CD4-positive, alpha-beta memory T cell (primary cell): ENCODE measurements at regions not wholly inside any gene's neighbourhood (a gene's known extent, or its start where the extent isn't known, plus 50 kb on each side); places are given as distances from the start of the nearest gene placed in this dataset.
"Not testable (repeated sequence)": the region's sequence is repeated elsewhere in the genome, so short reads cannot be mapped to it uniquely, and the experiment has no call there.

ENCODE experiments used
- CTCF ChIA-PET: fragments of 350-600 bp; sonication (Branson Sonifier 250); formaldehyde crosslinking; loops from one replicate; lab custom pipeline; 2021; ENCODE audit warnings: inconsistent platforms; ENCODE audit not compliant: partially characterized antibody; lab: Charles Lee
- POLR2A ChIA-PET: fragments of 350-600 bp; sonication (Branson Sonifier 250); formaldehyde crosslinking; loops from one replicate; lab custom pipeline; 2021; ENCODE audit not compliant: partially characterized antibody; lab: Charles Lee
- DNase-seq, 5 donors: peaks; one replicate each; pipeline versions ENCODE4 v3.0.0 to v3.0.0-alpha.2; 2020 to 2022; ENCODE audit warnings: mixed read lengths in 1 of 5
- H3K27ac ChIP-seq: one replicate; pipeline ENCODE4 v1.7.0; 2013; ENCODE audit warnings: low read depth, low read length
- H3K27me3 ChIP-seq: 2 replicates; pipeline ENCODE4 v1.7.0; 2013; ENCODE audit warnings: mild to moderate bottlenecking, low read length, moderate library complexity; ENCODE audit not compliant: insufficient read depth
- H3K36me3 ChIP-seq: 2 replicates; pipeline ENCODE4 v1.7.0; 2013; ENCODE audit warnings: mild to moderate bottlenecking, low read length, moderate library complexity; ENCODE audit not compliant: insufficient read depth
- H3K4me1 ChIP-seq: 2 replicates; pipeline ENCODE4 v1.7.0; 2013; ENCODE audit warnings: mild to moderate bottlenecking, low read length, moderate library complexity; ENCODE audit not compliant: insufficient read depth
- H3K4me3 ChIP-seq, 2 donors: one replicate each; pipeline ENCODE4 v1.7.0; 2013; ENCODE audit warnings: low read length in 2 of 2, mild to moderate bottlenecking in 1 of 2
- H3K9me3 ChIP-seq, 2 donors: one replicate each; pipeline ENCODE4 v1.7.0; 2013; ENCODE audit warnings: low read length in 2 of 2, control low read depth in 1 of 2; ENCODE audit not compliant: control insufficient read depth in 1 of 2
- H3K27ac Mint-ChIP-seq, 7 donors: one replicate each; pipeline ENCODE4 v1.8.0; 2020 to 2021; ENCODE audit warnings: mixed read lengths in 7 of 7, mild to moderate bottlenecking in 6 of 7, inconsistent platforms in 3 of 7, moderate library complexity in 3 of 7
- H3K27me3 Mint-ChIP-seq, 2 donors: one replicate each; pipeline ENCODE4 v1.8.0; 2020 to 2021; ENCODE audit warnings: mixed read lengths in 2 of 2
- H3K36me3 Mint-ChIP-seq, 2 donors: one replicate each; pipeline ENCODE4 v1.8.0; 2020 to 2021; ENCODE audit warnings: mixed read lengths in 2 of 2, inconsistent platforms in 1 of 2, mild to moderate bottlenecking in 1 of 2
- H3K4me1 Mint-ChIP-seq, 4 donors: one replicate each; pipeline ENCODE4 v1.8.0; 2020 to 2021; ENCODE audit warnings: mixed read lengths in 4 of 4, mild to moderate bottlenecking in 1 of 4
- H3K4me3 Mint-ChIP-seq, 8 donors: one replicate each; pipeline ENCODE4 v1.8.0; 2020 to 2021; ENCODE audit warnings: mixed read lengths in 8 of 8, mild to moderate bottlenecking in 7 of 8, moderate library complexity in 6 of 8, inconsistent platforms in 3 of 8
- H3K9me3 Mint-ChIP-seq, 8 donors: one replicate each; pipeline ENCODE4 v1.8.0; 2020 to 2021; ENCODE audit warnings: mixed read lengths in 8 of 8, mild to moderate bottlenecking in 5 of 8, inconsistent platforms in 3 of 8, moderate library complexity in 1 of 8
- intact Hi-C: fragments of 100-400 bp; cut with micrococcal nuclease; formaldehyde crosslinking; loops from one replicate; pipeline ENCODE4 v1.15.1; 2023

DNA sequence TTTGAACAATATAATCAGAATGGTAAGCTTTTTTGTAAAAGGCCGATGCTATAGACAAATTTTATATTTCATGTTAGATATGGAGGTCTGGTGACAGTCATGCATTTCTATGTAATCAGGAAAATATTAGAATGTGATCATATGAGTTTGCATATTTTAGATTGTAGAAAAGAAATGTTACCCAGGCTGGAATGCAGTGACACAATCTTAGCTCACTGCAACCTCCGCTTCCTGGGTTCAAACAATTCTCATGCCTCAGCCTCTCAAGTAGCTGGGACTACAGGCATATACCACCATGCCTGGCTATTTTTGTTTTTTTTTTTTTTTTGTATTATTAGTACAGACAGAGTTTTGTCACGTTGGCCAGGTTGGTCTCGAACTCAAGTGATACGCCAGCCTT is 152.0 kb downstream of the LMLN start:
- H3K4me3 ChIP-seq, result no peak overlapping the region
- H3K36me3 ChIP-seq, result no peaks in the 10 kb centered on the region
- Mint-ChIP-seq H3K4me1 (peaks cover 4 to 8% (median 8%) of the 10 kb centered on the region in 4 donors), H3K9me3 (peaks cover 2 to 49% (median 36%) of the 10 kb centered on the region in 8 donors), H3K27ac (no peak overlapping the region), H3K4me3 (no peak overlapping the region), H3K27me3 (peaks cover 28 to 42% of the 10 kb centered on the region in 2 donors), H3K36me3 (peaks cover 6 to 7% of the 10 kb centered on the region in 2 donors)
- POLR2A ChIA-PET, result no interaction called here
- CTCF ChIA-PET, result no interaction called here
- DNase-seq, result no peak
- H3K4me1 ChIP-seq, result peaks cover 7% of the 10 kb centered on the region
- H3K27ac ChIP-seq, result no peak overlapping the region
- intact Hi-C loops, result no loop called here
- peaks cover 0 to 3% of the 10 kb centered on the region in 2 donors for H3K9me3 ChIP-seq
- H3K27me3 ChIP-seq, result peaks cover 34% of the 10 kb centered on the region

DNA sequence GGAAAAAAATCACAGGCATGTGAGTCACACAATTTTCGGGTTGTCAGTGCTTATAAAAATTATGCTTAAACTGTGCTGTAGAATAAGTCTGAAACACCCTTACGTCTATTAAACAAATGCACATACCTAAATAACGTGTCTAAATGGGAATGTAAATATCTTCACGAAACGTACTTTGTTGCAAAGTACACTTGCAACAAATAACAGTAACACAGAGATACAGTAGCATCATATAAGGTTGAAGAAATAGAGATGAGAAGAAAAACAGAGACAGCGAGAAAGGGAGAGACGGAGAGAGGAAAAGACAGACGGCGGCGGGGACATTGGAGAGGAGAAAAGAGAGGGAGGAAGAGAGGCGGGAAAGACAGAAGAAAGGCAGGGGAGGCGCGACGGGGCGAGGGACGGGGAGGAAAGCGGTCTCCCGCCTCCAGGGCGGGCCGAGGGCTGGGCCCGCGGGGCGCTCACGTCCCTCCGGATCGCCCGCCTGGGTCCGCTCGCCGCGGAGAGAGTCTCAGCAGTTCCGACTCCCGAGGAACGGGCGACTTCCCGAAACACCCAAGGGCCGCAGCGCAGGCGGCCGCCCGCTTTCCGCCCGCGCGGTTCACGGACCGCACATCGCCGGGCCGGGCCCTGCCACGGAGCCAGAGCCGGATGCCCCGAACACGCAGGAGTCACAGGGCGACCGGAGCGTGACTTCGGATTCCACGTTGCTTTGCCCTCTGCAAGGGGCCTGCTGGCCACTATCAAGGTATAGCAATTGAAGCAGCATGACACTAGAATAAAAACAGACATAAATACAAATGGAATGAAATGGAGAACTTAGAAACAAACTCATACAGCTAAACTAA is 153.4 kb downstream of the LMLN start:
- H3K27me3 Mint-ChIP-seq, result peaks cover 28 to 46% of the 10 kb centered on the region in 2 donors
- peaks cover 4 to 8% (median 8%) of the 10 kb centered on the region in 4 donors for H3K4me1 Mint-ChIP-seq
- peak overlapping the region in 1 of 7 donors; percentile 61 for H3K27ac Mint-ChIP-seq
- peaks cover 6 to 7% of the 10 kb centered on the region in 2 donors for H3K36me3 Mint-ChIP-seq
- H3K27ac ChIP-seq, result no peak overlapping the region
- no peak for DNase-seq
- intact Hi-C loops, result no loop called here
- ChIA-PET CTCF (no interaction called here), POLR2A (no interaction called here)
- peaks cover 34% of the 10 kb centered on the region for H3K27me3 ChIP-seq
- peaks cover 0 to 3% of the 10 kb centered on the region in 2 donors for H3K9me3 ChIP-seq
- no peaks in the 10 kb centered on the region for H3K36me3 ChIP-seq
- peak overlapping the region in 7 of 8 donors; percentile 25 to 81 (median 65) for H3K4me3 Mint-ChIP-seq
- no peak overlapping the region for H3K4me3 ChIP-seq
- H3K4me1 ChIP-seq, result peaks cover 7% of the 10 kb centered on the region
- peaks cover 2 to 43% (median 31%) of the 10 kb centered on the region in 8 donors for H3K9me3 Mint-ChIP-seq

DNA sequence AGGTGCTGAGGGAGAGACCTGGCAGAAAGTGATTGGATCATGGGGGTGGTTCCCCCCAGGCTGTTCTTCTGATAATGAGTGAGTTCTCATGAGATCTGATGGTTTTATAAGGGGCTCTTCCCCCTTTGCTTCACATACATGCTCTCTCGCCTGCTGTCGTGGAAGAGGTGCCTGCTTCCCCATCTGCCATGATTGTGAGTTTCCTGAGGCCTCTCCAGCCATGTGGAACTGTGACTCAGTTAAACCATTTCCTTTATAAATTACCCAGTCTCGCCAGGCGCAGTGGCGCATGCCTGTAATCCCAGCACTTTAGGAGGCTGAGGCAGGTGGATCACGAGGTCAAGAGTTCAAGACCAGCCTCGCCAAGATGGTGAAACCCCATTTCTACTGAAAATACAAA is 154.5 kb downstream of the LMLN start:
- POLR2A ChIA-PET, H3K4me1 Mint-ChIP-seq, intact Hi-C loops, DNase-seq, H3K27ac ChIP-seq, H3K4me3 ChIP-seq, H3K9me3 ChIP-seq, CTCF ChIA-PET, H3K27ac Mint-ChIP-seq, H3K4me1 ChIP-seq, H3K36me3 Mint-ChIP-seq, H3K36me3 ChIP-seq: not testable (repeated sequence)
- peak overlapping the region in 3 of 8 donors; percentile 22 to 60 (median 26) for H3K4me3 Mint-ChIP-seq
- peaks cover 29 to 46% of the 10 kb centered on the region in 2 donors for H3K27me3 Mint-ChIP-seq
- peaks cover 2 to 49% (median 28%) of the 10 kb centered on the region in 8 donors for H3K9me3 Mint-ChIP-seq
- peaks cover 34% of the 10 kb centered on the region for H3K27me3 ChIP-seq

DNA sequence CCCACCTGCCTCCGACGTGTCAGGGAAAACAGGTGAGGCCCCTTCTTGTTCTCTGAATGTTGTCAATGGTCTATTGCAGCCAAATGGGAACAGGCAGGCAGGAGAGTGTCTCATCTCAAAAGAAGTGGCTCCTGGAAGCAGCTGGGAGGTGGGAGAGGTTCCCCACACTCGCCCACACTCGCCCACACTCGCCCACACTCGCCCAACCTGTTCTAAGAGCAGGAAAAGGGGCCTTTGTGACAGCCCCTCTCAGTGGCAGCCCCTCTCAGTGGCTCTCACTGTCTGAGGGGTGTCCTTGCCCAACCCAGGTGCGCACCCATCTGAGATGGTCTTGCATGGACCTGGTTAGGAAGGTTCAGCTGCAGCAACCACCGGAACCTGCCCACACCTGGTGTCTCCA is 162.2 kb downstream of the LMLN start:
- intact Hi-C loops, H3K27ac ChIP-seq, H3K9me3 Mint-ChIP-seq, H3K4me1 ChIP-seq, DNase-seq, H3K4me1 Mint-ChIP-seq, CTCF ChIA-PET, POLR2A ChIA-PET, H3K9me3 ChIP-seq, H3K4me3 Mint-ChIP-seq, H3K36me3 Mint-ChIP-seq, H3K27ac Mint-ChIP-seq, H3K4me3 ChIP-seq, H3K27me3 ChIP-seq, H3K27me3 Mint-ChIP-seq, H3K36me3 ChIP-seq: not testable (repeated sequence)

DNA sequence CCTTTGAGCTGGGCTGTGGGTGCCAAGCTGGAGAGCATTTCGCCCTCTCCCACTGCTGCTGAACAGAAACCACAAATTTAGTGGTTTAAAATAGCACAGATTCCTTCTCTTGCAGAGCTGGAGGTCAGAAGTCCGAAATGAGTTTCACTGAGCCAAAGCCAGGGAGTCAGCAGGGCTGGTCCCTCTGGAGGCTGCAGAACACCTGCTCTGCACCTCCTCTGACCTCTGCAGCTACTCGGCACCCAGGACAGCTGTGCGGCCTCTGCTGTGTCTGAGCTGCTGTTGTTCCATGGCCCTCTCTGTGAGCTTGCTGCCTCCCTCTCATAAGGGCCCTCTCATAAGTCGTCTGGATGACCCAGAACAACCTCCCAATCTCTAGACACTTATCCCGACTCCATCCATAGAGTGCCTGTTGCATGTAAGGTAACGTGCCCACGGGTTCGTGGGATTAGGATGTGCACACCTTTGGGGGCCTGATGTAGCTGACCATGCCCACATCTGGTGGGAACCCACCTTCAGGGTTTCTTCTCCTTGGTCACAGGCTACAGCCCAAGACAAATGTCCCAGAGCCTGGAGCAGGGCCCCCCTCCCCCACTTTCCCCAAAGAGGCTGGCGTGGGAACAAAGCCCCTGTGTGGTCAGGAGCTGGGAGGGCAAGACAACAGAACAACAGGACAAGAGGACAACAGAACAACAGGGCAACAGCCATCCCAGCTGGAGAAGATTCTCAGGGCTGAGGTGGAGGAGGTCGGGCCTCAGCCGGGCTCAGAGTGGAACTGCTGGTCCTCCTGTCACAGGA is 177.2 kb downstream of the LMLN start:
- intact Hi-C loops, H3K36me3 Mint-ChIP-seq, H3K27ac ChIP-seq, H3K9me3 Mint-ChIP-seq, H3K36me3 ChIP-seq, H3K27ac Mint-ChIP-seq, DNase-seq, H3K4me3 Mint-ChIP-seq, H3K4me1 Mint-ChIP-seq, POLR2A ChIA-PET, H3K9me3 ChIP-seq, CTCF ChIA-PET, H3K4me3 ChIP-seq, H3K27me3 ChIP-seq, H3K4me1 ChIP-seq, H3K27me3 Mint-ChIP-seq: not testable (repeated sequence)

DNA sequence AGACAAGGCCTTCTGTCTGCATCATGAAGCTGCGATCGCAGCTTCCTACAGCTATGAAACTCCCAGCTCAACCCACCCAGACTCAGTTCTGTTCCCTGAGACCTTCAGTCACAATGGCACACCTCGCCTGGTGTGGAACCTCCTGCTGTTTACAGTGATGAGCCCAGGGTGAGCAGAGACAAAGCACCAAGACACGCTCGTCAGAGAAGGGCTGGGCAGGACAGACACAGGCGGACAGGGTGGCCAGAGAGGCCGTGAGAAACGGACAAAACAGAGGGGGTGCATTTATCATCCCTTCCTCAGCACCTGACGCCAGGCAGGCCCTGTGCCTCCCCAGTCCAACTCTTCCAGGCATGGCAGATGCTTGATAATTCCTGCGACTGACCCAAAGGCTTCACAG is 178.2 kb downstream of the LMLN start:
- POLR2A ChIA-PET, H3K27me3 Mint-ChIP-seq, intact Hi-C loops, H3K36me3 Mint-ChIP-seq, H3K4me3 Mint-ChIP-seq, H3K4me3 ChIP-seq, H3K9me3 Mint-ChIP-seq, H3K27me3 ChIP-seq, H3K27ac Mint-ChIP-seq, CTCF ChIA-PET, H3K9me3 ChIP-seq, H3K36me3 ChIP-seq, H3K27ac ChIP-seq, DNase-seq, H3K4me1 ChIP-seq, H3K4me1 Mint-ChIP-seq: not testable (repeated sequence)

DNA sequence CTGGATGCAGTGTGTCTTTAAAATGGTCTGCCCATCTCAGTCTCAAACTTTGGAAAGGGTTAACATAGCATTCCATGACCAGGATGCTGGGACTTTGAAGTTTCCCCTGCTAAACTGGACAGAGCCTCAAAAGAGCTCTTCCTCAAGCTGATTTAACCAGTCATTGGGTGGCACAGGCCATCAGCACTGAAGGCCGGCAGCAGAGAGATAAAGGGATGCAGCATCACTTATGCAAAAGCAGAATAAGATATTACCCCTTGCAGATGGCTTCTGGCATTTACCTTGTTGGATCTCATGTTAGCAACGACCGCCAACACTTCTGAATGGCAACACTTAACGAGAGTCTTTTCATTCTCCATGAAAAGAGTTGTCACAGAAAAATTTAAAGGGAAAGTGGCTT is 179.0 kb downstream of the LMLN start:
- H3K4me3 Mint-ChIP-seq, H3K27me3 Mint-ChIP-seq, CTCF ChIA-PET, H3K27ac Mint-ChIP-seq, H3K9me3 Mint-ChIP-seq, H3K4me3 ChIP-seq, H3K9me3 ChIP-seq, H3K27me3 ChIP-seq, H3K4me1 Mint-ChIP-seq, DNase-seq, H3K36me3 Mint-ChIP-seq, H3K36me3 ChIP-seq, POLR2A ChIA-PET, intact Hi-C loops, H3K4me1 ChIP-seq, H3K27ac ChIP-seq: not testable (repeated sequence)
